ENCODE measurements at regions not wholly inside any gene's neighbourhood (a gene's known extent, or its start where the extent isn't known, plus 50 kb on each side); places are given as distances from the start of the nearest gene placed in this dataset.

DNA sequence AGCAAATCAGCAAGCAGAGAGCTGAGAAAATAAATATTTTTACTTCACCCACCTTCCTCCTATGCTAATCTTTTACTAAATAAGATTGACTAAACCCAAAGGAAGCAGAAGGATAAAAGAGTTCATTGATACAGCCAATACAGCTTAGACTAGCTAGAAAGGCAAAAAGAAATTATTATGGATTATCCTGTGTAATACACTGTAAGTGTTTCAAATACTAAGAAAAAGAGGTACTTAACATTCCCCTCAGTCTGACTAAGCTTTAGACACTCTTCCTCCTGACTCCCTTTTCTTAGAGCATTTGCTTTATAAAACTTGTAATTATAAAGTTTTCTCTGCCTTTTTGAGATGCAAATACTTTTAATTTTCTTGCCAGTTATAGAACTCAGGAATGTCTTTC, 848.9 kb upstream of the CADM2 start:
- TF ChIP-seq TCF4 (CRISPR knock-in tag; IDR thresholded peaks at IDR 0.05; ENCODE audit: borderline replicate concordance): no peak
- TF ChIP-seq, protein P1, sequence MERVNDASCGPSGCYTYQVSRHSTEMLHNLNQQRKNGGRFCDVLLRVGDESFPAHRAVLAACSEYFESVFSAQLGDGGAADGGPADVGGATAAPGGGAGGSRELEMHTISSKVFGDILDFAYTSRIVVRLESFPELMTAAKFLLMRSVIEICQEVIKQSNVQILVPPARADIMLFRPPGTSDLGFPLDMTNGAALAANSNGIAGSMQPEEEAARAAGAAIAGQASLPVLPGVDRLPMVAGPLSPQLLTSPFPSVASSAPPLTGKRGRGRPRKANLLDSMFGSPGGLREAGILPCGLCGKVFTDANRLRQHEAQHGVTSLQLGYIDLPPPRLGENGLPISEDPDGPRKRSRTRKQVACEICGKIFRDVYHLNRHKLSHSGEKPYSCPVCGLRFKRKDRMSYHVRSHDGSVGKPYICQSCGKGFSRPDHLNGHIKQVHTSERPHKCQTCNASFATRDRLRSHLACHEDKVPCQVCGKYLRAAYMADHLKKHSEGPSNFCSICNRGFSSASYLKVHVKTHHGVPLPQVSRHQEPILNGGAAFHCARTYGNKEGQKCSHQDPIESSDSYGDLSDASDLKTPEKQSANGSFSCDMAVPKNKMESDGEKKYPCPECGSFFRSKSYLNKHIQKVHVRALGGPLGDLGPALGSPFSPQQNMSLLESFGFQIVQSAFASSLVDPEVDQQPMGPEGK (CRISPR knock-in tag; IDR thresholded peaks at IDR 0.05; ENCODE audit: borderline replicate concordance): no peak
- no peak for TF ChIP-seq ZFP3 (CRISPR knock-in tag; IDR thresholded peaks at IDR 0.05)
- no peak for TF ChIP-seq ARNTL (CRISPR knock-in tag; IDR thresholded peaks at IDR 0.05; ENCODE audit: borderline replicate concordance, low read depth)
- TF ChIP-seq OSR1 (CRISPR knock-in tag; IDR thresholded peaks at IDR 0.05): no peak
- no peak for TF ChIP-seq ZC3H10 (CRISPR knock-in tag; IDR thresholded peaks at IDR 0.05)
- no peak for TF ChIP-seq ZFP30 (CRISPR knock-in tag; IDR thresholded peaks at IDR 0.05)
- TF ChIP-seq, protein P2, sequence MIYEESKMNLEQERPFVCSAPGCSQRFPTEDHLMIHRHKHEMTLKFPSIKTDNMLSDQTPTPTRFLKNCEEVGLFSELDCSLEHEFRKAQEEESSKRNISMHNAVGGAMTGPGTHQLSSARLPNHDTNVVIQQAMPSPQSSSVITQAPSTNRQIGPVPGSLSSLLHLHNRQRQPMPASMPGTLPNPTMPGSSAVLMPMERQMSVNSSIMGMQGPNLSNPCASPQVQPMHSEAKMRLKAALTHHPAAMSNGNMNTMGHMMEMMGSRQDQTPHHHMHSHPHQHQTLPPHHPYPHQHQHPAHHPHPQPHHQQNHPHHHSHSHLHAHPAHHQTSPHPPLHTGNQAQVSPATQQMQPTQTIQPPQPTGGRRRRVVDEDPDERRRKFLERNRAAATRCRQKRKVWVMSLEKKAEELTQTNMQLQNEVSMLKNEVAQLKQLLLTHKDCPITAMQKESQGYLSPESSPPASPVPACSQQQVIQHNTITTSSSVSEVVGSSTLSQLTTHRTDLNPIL (CRISPR knock-in tag; IDR thresholded peaks at IDR 0.05; ENCODE audit: low read depth): no peak
- no peak for TF ChIP-seq RARB (CRISPR knock-in tag; IDR thresholded peaks at IDR 0.05)
- no peak for TF ChIP-seq BACH2 (CRISPR knock-in tag; IDR thresholded peaks at IDR 0.05; ENCODE audit: borderline replicate concordance)
